ENCODE measurements at regions not wholly inside any gene's neighbourhood (a gene's known extent, or its start where the extent isn't known, plus 50 kb on each side); places are given as distances from the start of the nearest gene placed in this dataset.

GRCh38 chr1:67897270-67897949, 64.1 kb upstream of the GNG12 start:
- peak overlapping the region; percentile 45 for H3K27ac Mint-ChIP-seq (ENCODE audit: unreplicated experiment)
- H3K27me3 Mint-ChIP-seq (ENCODE audit: low read depth): no peaks in the 10 kb centered on the region
- H3K9me3 Mint-ChIP-seq (ENCODE audit: low read depth): peaks cover 26% of the 10 kb centered on the region
- H3K4me1 Mint-ChIP-seq (ENCODE audit: low read depth): peaks cover 24% of the 10 kb centered on the region
- TF ChIP-seq, protein P1, sequence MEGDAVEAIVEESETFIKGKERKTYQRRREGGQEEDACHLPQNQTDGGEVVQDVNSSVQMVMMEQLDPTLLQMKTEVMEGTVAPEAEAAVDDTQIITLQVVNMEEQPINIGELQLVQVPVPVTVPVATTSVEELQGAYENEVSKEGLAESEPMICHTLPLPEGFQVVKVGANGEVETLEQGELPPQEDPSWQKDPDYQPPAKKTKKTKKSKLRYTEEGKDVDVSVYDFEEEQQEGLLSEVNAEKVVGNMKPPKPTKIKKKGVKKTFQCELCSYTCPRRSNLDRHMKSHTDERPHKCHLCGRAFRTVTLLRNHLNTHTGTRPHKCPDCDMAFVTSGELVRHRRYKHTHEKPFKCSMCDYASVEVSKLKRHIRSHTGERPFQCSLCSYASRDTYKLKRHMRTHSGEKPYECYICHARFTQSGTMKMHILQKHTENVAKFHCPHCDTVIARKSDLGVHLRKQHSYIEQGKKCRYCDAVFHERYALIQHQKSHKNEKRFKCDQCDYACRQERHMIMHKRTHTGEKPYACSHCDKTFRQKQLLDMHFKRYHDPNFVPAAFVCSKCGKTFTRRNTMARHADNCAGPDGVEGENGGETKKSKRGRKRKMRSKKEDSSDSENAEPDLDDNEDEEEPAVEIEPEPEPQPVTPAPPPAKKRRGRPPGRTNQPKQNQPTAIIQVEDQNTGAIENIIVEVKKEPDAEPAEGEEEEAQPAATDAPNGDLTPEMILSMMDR (IDR thresholded peaks at IDR 0.05): no peak
- peaks cover 2% of the 10 kb centered on the region for H3K36me3 Mint-ChIP-seq (ENCODE audit: low read depth)
- DNase-seq (ENCODE audit: low spot score): no peak
- no peak overlapping the region for H3K4me3 Mint-ChIP-seq (ENCODE audit: unreplicated experiment)

DNA sequence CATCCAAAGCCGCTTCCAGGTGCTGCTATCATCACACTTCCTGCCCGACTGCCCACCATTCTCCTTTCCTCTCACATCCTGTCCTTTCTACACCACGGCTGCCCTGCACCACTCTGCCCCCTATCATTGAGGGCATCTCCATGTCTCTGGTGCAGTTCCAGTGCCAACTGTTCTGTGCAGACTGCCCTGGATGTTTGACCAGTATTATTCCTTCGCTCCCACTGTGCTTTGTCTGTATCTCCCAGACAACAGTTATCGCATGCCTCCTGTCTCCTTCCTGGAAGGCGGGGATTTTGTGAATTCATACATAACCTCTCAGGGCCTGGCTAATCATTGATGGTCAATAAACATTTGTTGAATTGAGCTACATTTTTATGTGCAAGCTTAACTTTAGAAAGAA, 63.6 kb upstream of the GNG12 start:
- H3K4me1 Mint-ChIP-seq (ENCODE audit: low read depth): peaks cover 30% of the 10 kb centered on the region

DNA sequence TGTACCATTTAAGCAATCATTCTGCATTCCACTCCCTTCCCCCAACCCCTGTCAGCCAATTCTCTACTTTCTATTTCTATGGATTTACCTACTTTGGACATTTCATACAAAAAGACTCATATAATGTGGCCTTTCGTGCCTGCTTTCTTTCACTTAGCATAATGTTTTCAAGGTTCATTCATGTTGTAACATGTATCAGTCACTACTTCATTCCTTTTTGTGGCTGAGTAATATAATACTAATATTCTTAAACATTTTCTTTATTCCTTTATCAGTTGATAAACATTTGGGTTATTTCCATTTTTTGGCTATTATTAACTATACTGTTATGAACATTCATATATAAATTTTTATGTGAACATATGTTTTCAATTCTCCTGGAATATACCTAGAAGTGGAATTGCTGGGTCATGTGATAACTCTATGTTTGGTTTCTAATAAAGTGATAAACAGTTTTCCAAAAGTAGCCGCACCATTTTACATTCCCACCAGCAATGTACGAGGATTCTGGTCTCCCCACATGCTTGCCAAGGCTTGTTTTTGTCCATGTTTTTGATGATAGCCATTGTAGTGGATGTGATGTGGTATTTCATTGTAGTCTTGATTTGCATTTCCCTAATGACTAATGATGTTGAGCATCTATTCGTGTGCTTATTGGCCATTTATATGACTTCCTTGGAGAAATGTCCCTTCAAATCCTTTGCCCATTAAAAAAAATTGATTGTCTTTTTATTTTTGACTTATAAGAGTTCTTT, 61.9 kb upstream of the GNG12 start:
- Mint-ChIP-seq H3K9me3 (ENCODE audit: low read depth) (peaks cover 13% of the 10 kb centered on the region), H3K36me3 (ENCODE audit: low read depth) (peaks cover 2% of the 10 kb centered on the region), H3K4me3 (ENCODE audit: unreplicated experiment) (no peak overlapping the region), H3K4me1 (ENCODE audit: low read depth) (peaks cover 38% of the 10 kb centered on the region), H3K27me3 (ENCODE audit: low read depth) (no peaks in the 10 kb centered on the region), H3K27ac (ENCODE audit: unreplicated experiment) (no peak overlapping the region)
- DNase-seq (ENCODE audit: low spot score): no peak
- TF ChIP-seq, protein P1 (IDR thresholded peaks at IDR 0.05): no peak

More for the DNA sequence above, 63.6 kb upstream of the GNG12 start:
- no peaks in the 10 kb centered on the region for H3K27me3 Mint-ChIP-seq (ENCODE audit: low read depth)
- no peak for DNase-seq (ENCODE audit: low spot score)
- H3K4me3 Mint-ChIP-seq (ENCODE audit: unreplicated experiment): no peak overlapping the region
- H3K36me3 Mint-ChIP-seq (ENCODE audit: low read depth): peaks cover 2% of the 10 kb centered on the region
- H3K27ac Mint-ChIP-seq (ENCODE audit: unreplicated experiment): no peak overlapping the region
- TF ChIP-seq, protein P1 (IDR thresholded peaks at IDR 0.05): no peak
- H3K9me3 Mint-ChIP-seq (ENCODE audit: low read depth): peaks cover 20% of the 10 kb centered on the region

- no peaks in the 10 kb centered on the region for H3K36me3 Mint-ChIP-seq (ENCODE audit: low read depth)
- H3K4me3 Mint-ChIP-seq (ENCODE audit: unreplicated experiment): no peak overlapping the region
- no peak for DNase-seq (ENCODE audit: low spot score)
- no peaks in the 10 kb centered on the region for H3K27me3 Mint-ChIP-seq (ENCODE audit: low read depth)
- H3K4me1 Mint-ChIP-seq (ENCODE audit: low read depth): peaks cover 55% of the 10 kb centered on the region
- H3K27ac Mint-ChIP-seq (ENCODE audit: unreplicated experiment): no peak overlapping the region
- H3K9me3 Mint-ChIP-seq (ENCODE audit: low read depth): no peaks in the 10 kb centered on the region
- TF ChIP-seq, protein P1 (IDR thresholded peaks at IDR 0.05): no peak
Measured at GRCh38 chr1:67893126-67893495, 59.8 kb upstream of the GNG12 start.

DNA sequence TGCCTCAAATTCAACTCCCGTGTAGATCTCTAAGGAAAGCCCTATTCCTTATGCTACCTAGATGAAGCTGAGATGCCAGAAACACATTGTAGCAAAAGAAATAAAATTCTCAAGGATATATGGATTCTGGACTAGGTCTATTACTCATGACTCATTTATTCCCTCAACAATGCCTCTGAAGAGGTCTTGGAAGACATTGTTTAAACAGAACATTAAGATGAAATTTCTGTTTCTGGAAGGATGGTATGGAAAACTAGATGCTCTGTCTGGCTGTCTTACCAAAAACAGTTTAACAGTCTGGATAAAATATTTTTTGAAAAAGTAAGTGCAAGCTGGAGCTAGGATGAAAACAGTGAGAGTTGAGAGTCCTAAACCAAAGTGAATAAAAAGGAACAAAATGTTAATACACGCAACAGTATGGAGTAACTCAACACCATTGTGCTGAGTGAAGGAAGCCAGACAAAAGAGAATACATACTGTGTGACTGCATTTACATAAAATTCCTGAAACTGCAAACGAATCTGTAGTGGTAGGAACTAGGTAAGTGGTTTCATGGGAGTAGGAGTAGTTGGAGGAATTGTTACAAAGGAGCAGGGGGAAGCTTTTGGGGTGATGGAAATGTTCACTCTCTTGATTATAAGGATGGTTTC, 59.3 kb upstream of the GNG12 start:
- DNase-seq (ENCODE audit: low spot score): no peak
- H3K36me3 Mint-ChIP-seq (ENCODE audit: low read depth): no peaks in the 10 kb centered on the region
- H3K27me3 Mint-ChIP-seq (ENCODE audit: low read depth): no peaks in the 10 kb centered on the region
- H3K4me1 Mint-ChIP-seq (ENCODE audit: low read depth): peaks cover 50% of the 10 kb centered on the region
- TF ChIP-seq, protein P1 (IDR thresholded peaks at IDR 0.05): no peak
- no peak overlapping the region for H3K27ac Mint-ChIP-seq (ENCODE audit: unreplicated experiment)
- H3K9me3 Mint-ChIP-seq (ENCODE audit: low read depth): no peaks in the 10 kb centered on the region
- H3K4me3 Mint-ChIP-seq (ENCODE audit: unreplicated experiment): no peak overlapping the region

Measured in chondrocyte (in vitro differentiated cells).